GM12878 (cell line): ENCODE measurements at regions not wholly inside any gene's neighbourhood (a gene's known extent, or its start where the extent isn't known, plus 50 kb on each side); places are given as distances from the start of the nearest gene placed in this dataset.

Experiments used
- ATAC-seq: fragments of 200-7000 bp; cut with Tn5 transposase; 3 replicates; pipeline ENCODE4 v1.9.1; 2020; ENCODE audit warnings: mild to moderate bottlenecking, moderate library complexity
- BruUV-seq: library from RNA; stranded (reverse); fragments of 400-500 nt; replicated peaks from 2 replicates; lab custom pipeline; 2021; lab: Mats Ljungman, UMichigan
- CTCF ChIA-PET: fragments of 300-600 bp; sonication (Branson Sonifier 250); formaldehyde crosslinking; extraction: SDS; loops from one replicate; lab custom pipeline; 2021; ENCODE audit warnings: inconsistent platforms; lab: Yijun Ruan, JAX
- POLR2A ChIA-PET: fragments of 350-600 bp; formaldehyde crosslinking; extraction: SDS; loops from one replicate; lab custom pipeline; 2021; ENCODE audit warnings: inconsistent platforms; lab: Charles Lee
- RAD21 ChIA-PET: fragments of 300-600 bp; sonication (Branson Sonifier 250); formaldehyde crosslinking; loops from one replicate; lab custom pipeline; 2023; ENCODE audit warnings: antibody characterized with exemption; ENCODE audit not compliant: unreplicated experiment; lab: Charles Lee
- SMC1A ChIA-PET: fragments of 300-600 bp; sonication (Branson Sonifier 250); formaldehyde crosslinking; loops from one replicate; lab custom pipeline; 2023; ENCODE audit not compliant: unreplicated experiment, uncharacterized antibody; lab: Charles Lee
- DNase-seq: peaks from one replicate; pipeline ENCODE4 v3.0.0-alpha.2; 2011; ENCODE audit warnings: low read depth, low spot score
- FAIRE-seq: peaks from 3 replicates; lab custom pipeline; 2011; peaks lifted over from hg19 to GRCh38; lab: Jason Lieb, UNC
- H2AFZ ChIP-seq: 2 replicates; pipeline ENCODE4 v1.6.0; 2011; ENCODE audit warnings: low read depth, low read length, control low read depth; ENCODE audit not compliant: control insufficient read depth
- H3K27ac ChIP-seq: 2 replicates; pipeline ENCODE4 v1.5.1; 2011; ENCODE audit warnings: control low read depth; ENCODE audit not compliant: control insufficient read depth, insufficient read depth
- H3K27me3 ChIP-seq, 2 experiments: replicated peaks in 1 of 2; 2 replicates each; pipeline versions ENCODE4 v1.6.0 to v1.6.1; 2011; ENCODE audit warnings: low read length in 1 of 2; ENCODE audit not compliant: control insufficient read depth in 2 of 2, insufficient read depth in 2 of 2
- H3K36me3 ChIP-seq, 2 experiments: 2 replicates each; pipeline ENCODE4 v1.5.1; 2011; ENCODE audit warnings: low read length in 1 of 2; ENCODE audit not compliant: control insufficient read depth in 2 of 2, insufficient read depth in 2 of 2
- H3K4me1 ChIP-seq: 2 replicates; pipeline ENCODE4 v1.6.1; 2011; ENCODE audit warnings: mild to moderate bottlenecking, low read length, moderate library complexity, mixed read lengths; ENCODE audit not compliant: control insufficient read depth, insufficient read depth
- H3K4me2 ChIP-seq: 2 replicates; pipeline ENCODE4 v1.6.0; 2011; ENCODE audit warnings: control low read depth; ENCODE audit not compliant: control insufficient read depth, insufficient read depth
- H3K4me3 ChIP-seq: fragments of 200-600 bp; sonication (generic); 2 replicates; pipeline ENCODE4 v1.5.1; 2016
- H3K79me2 ChIP-seq: 2 replicates; pipeline ENCODE4 v1.6.0; 2011; ENCODE audit warnings: low read length; ENCODE audit not compliant: control insufficient read depth, insufficient read depth
- H3K9ac ChIP-seq: 2 replicates; pipeline ENCODE4 v1.8.0; 2011; ENCODE audit warnings: low read length, control low read depth, mixed read lengths; ENCODE audit not compliant: control insufficient read depth, insufficient read depth
- H3K9me3 ChIP-seq: replicated peaks from 3 replicates; pipeline ENCODE4 v1.5.1; 2011; ENCODE audit warnings: mild to moderate bottlenecking, low read length; ENCODE audit not compliant: control insufficient read depth, insufficient read depth
- H4K20me1 ChIP-seq: 2 replicates; pipeline ENCODE4 v1.6.0; 2011; ENCODE audit not compliant: control insufficient read depth, insufficient read depth
- EP300 ChIP-seq, 2 experiments: fragments of 150-350 bp in 1 of 2; IDR thresholded peaks; 2 replicates each; pipeline ENCODE4 v1.6.1; 2011 to 2012; ENCODE audit warnings: low read depth in 2 of 2, low read length in 2 of 2, borderline replicate concordance in 1 of 2, improper control_type of control experiment in 1 of 2, inconsistent platforms in 1 of 2; ENCODE audit not compliant: control insufficient read depth in 1 of 2
- ETV6 ChIP-seq, 2 experiments: fragments of 450-650 bp in 1 of 2; IDR thresholded peaks in 1 of 2; conservative IDR thresholded peaks in 1 of 2; 2 replicates each; pipeline ENCODE4 v1.6.1; 2014; ENCODE audit warnings: antibody characterized with exemption in 1 of 2, borderline replicate concordance in 1 of 2, low read depth in 1 of 2, mild to moderate bottlenecking in 1 of 2, moderate library complexity in 1 of 2
- RCOR1 ChIP-seq: conservative IDR thresholded peaks from 2 replicates; pipeline ENCODE4 v1.6.1; 2012; ENCODE audit warnings: low read depth, low read length, improper control_type of control experiment
- SREBF1 ChIP-seq: IDR thresholded peaks from 2 replicates; pipeline ENCODE4 v1.6.1; 2012; ENCODE audit warnings: mild to moderate bottlenecking, low read length
- TCF3 ChIP-seq: IDR thresholded peaks from 2 replicates; pipeline ENCODE4 v1.6.1; 2012; ENCODE audit warnings: low read depth, mild to moderate bottlenecking, low read length, borderline replicate concordance; ENCODE audit not compliant: insufficient read depth
- USF2 ChIP-seq: IDR thresholded peaks from 2 replicates; pipeline ENCODE4 v1.6.1; 2011; ENCODE audit warnings: low read depth, low read length, improper control_type of control experiment, borderline replicate concordance
- WGBS: methylation state at CpG from one replicate; pipeline ENCODE4 v1.1.6; 2016; ENCODE audit warnings: low lambda C conversion rate; ENCODE audit not compliant: insufficient replicate concordance, insufficient coverage; ENCODE audit errors: missing lambda C conversion rate; 5-methylcytosine and 5-hydroxymethylcytosine counted together
- in situ Hi-C: fragments of 300-500 bp; cut with MboI; formaldehyde crosslinking; loops from 9 replicates; pipeline ENCODE4 v1.14.3; 2018; ENCODE audit warnings: mixed read lengths
- intact Hi-C: fragments of 100-400 bp; cut with micrococcal nuclease; formaldehyde crosslinking; loops from one replicate; pipeline ENCODE4 v1.14.2; 2022; ENCODE audit not compliant: unreplicated experiment

DNA sequence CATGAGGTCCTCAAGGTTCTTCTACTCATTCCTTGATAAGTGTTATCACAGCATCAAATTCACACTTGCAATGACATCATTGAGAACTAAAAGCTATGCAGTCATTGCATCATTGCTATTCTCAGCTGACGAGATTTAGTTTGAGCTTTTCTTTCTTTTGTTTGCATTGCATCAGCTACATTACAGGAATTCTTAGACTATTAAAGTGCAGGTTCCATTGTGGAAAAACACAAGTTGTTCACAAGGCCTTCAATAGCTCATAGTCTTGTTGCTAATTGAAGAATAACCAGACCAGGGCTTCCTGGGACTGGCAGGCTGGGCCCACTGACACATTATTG, 139.3 kb downstream of the CXCL12 start:
- no peaks in the 10 kb centered on the region for H3K4me1 ChIP-seq
- FAIRE-seq = no peak
- intact Hi-C loops = no loop called here
- in situ Hi-C loops = no loop called here
- ChIA-PET SMC1A (no interaction called here), CTCF (no interaction called here)
- H3K4me3 ChIP-seq = no peak overlapping the region
- H3K27ac ChIP-seq = no peak overlapping the region
- no peaks in the 10 kb centered on the region for H3K79me2 ChIP-seq
- no peaks in the 10 kb centered on the region for H4K20me1 ChIP-seq
- TF ChIP-seq EP300 (IDR thresholded peaks at IDR 0.05; ENCODE audit: borderline replicate concordance in 1 of 2, control insufficient read depth in 1 of 2, low read depth in 2 of 2, low read length in 2 of 2) (no peak), ETV6 (conservative IDR thresholded peaks at IDR 0.05 in 1 of 2, IDR thresholded peaks at IDR 0.05 in 1 of 2; ENCODE audit: borderline replicate concordance in 1 of 2, low read depth in 1 of 2) (no peak), RCOR1 (no peak), TCF3 (no peak), SREBF1 (no peak), USF2 (no peak)
- TF ChIP-seq, all 136 proteins: peak for 0
- Histone ChIP-seq H3K9ac (no peak overlapping the region), H3K27me3 (no peaks in the 10 kb centered on the region), H3K9me3 (peaks cover 2% of the 10 kb centered on the region; the same call in 1 of the 3 replicates), H3K36me3 (no peaks in the 10 kb centered on the region), H2AFZ (no peak overlapping the region), H3K4me2 (no peak overlapping the region)
- WGBS = 4% methylated on average over 1 of the region's 1 CpG
- no TSS peak for BruUV-seq
- RAD21 ChIA-PET = no interaction called here
- DNase-seq (no peak), ATAC-seq (no peak)
- POLR2A ChIA-PET = no interaction called here
